HEK293 (cell line): ENCODE measurements at regions not wholly inside any gene's neighbourhood (a gene's known extent, or its start where the extent isn't known, plus 50 kb on each side); places are given as distances from the start of the nearest gene placed in this dataset.

Source experiments
- CTCF ChIA-PET: fragments of 350-600 bp; formaldehyde crosslinking; extraction: SDS; loops from one replicate; lab custom pipeline; 2021; ENCODE audit warnings: antibody characterized with exemption; lab: Yijun Ruan, JAX
- POLR2A ChIA-PET: fragments of 300-600 bp; formaldehyde crosslinking; extraction: SDS; loops from one replicate; lab custom pipeline; 2020; ENCODE audit warnings: antibody characterized with exemption, inconsistent platforms; lab: Yijun Ruan, JAX
- H3K27ac ChIP-seq: fragments of 200-500 bp; sonication (Bioruptor generic); 2 replicates; pipeline ENCODE4 v1.5.1; 2014; ENCODE audit warnings: low read depth, low read length, control low read depth, inconsistent platforms; ENCODE audit errors: extremely low read depth
- H3K36me3 ChIP-seq, 2 experiments: fragments of 200-500 bp in 1 of 2; sonication (Bioruptor generic) in 1 of 2; 1 replicate in 1 of 2; 2 replicates in 1 of 2; pipeline ENCODE4 v1.5.1; 2014 to 2017; ENCODE audit warnings: inconsistent platforms in 2 of 2, low read length in 2 of 2; ENCODE audit not compliant: control insufficient read depth in 2 of 2, insufficient read depth in 1 of 2
- H3K4me1 ChIP-seq: fragments of 200-500 bp; sonication (Bioruptor generic); 2 replicates; pipeline ENCODE4 v1.5.1; 2014; ENCODE audit warnings: mild to moderate bottlenecking, low read length, inconsistent platforms; ENCODE audit not compliant: control insufficient read depth, insufficient read depth
- H3K4me3 ChIP-seq: 2 replicates; pipeline ENCODE4 v1.5.1; 2011; ENCODE audit warnings: low read depth, mild to moderate bottlenecking, control low read depth, low read length, moderate library complexity
- H3K9me3 ChIP-seq: fragments of 200-500 bp; sonication (Bioruptor generic); 2 replicates; pipeline ENCODE4 v1.5.1; 2014; ENCODE audit warnings: low read depth, low read length, inconsistent platforms; ENCODE audit not compliant: control insufficient read depth, insufficient read depth
- ATF2 ChIP-seq: fragments of 450-650 bp; formaldehyde crosslinking; IDR thresholded peaks from 2 replicates; pipeline ENCODE4 v1.5.1; 2016; ENCODE audit warnings: missing biosample characterization, missing genetic modification characterization, low read depth
- FEZF1 ChIP-seq: fragments of 450-650 bp; formaldehyde crosslinking; IDR thresholded peaks from 2 replicates; pipeline ENCODE4 v1.5.1; 2016; ENCODE audit warnings: missing biosample characterization, missing genetic modification characterization
- GLIS2 ChIP-seq: fragments of 450-650 bp; formaldehyde crosslinking; IDR thresholded peaks from 2 replicates; pipeline ENCODE4 v1.5.1; 2016; ENCODE audit warnings: missing biosample characterization, missing genetic modification characterization
- HOXC10 ChIP-seq: sonication (generic); formaldehyde crosslinking; IDR thresholded peaks from 2 replicates; pipeline ENCODE4 v1.8.1; 2023; ENCODE audit warnings: mild to moderate bottlenecking, missing genetic modification reagents
- MYNN ChIP-seq: fragments of 450-650 bp; formaldehyde crosslinking; IDR thresholded peaks from 2 replicates; pipeline ENCODE4 v1.5.1; 2016; ENCODE audit warnings: missing biosample characterization, missing genetic modification characterization, borderline replicate concordance
- OVOL3 ChIP-seq: fragments of 450-650 bp; formaldehyde crosslinking; IDR thresholded peaks from 2 replicates; pipeline ENCODE4 v1.5.1; 2016; ENCODE audit warnings: missing biosample characterization, missing genetic modification characterization
- PRDM6 ChIP-seq: fragments of 450-650 bp; formaldehyde crosslinking; IDR thresholded peaks from 2 replicates; pipeline ENCODE4 v1.5.1; 2017; ENCODE audit warnings: missing biosample characterization, missing genetic modification characterization
- ZBTB20 ChIP-seq: fragments of 450-650 bp; formaldehyde crosslinking; IDR thresholded peaks from 2 replicates; pipeline ENCODE4 v1.5.1; 2016; ENCODE audit warnings: missing biosample characterization, missing genetic modification characterization
- ZFP37 ChIP-seq: fragments of 450-650 bp; formaldehyde crosslinking; IDR thresholded peaks from 2 replicates; pipeline ENCODE4 v1.5.1; 2016; ENCODE audit warnings: missing biosample characterization, missing genetic modification characterization
- ZNF132 ChIP-seq: fragments of 450-650 bp; formaldehyde crosslinking; IDR thresholded peaks from 2 replicates; pipeline ENCODE4 v1.5.1; 2017; ENCODE audit warnings: missing biosample characterization, missing genetic modification characterization, borderline replicate concordance
- ZNF155 ChIP-seq: fragments of 450-650 bp; formaldehyde crosslinking; IDR thresholded peaks from 2 replicates; pipeline ENCODE4 v1.5.1; 2016; ENCODE audit warnings: missing biosample characterization, missing genetic modification characterization
- ZNF157 ChIP-seq: fragments of 450-650 bp; formaldehyde crosslinking; IDR thresholded peaks from 2 replicates; pipeline ENCODE4 v1.5.1; 2016; ENCODE audit warnings: missing biosample characterization, missing genetic modification characterization
- ZNF16 ChIP-seq: fragments of 450-650 bp; formaldehyde crosslinking; IDR thresholded peaks from 2 replicates; pipeline ENCODE4 v1.5.1; 2016; ENCODE audit warnings: low read depth, missing biosample characterization, missing genetic modification characterization
- ZNF19 ChIP-seq: fragments of 450-650 bp; formaldehyde crosslinking; IDR thresholded peaks from 2 replicates; pipeline ENCODE4; 2016; ENCODE audit warnings: missing biosample characterization, missing genetic modification characterization, low read depth
- ZNF221 ChIP-seq: fragments of 450-650 bp; formaldehyde crosslinking; IDR thresholded peaks from 2 replicates; pipeline ENCODE4 v1.5.1; 2017; ENCODE audit warnings: missing biosample characterization, missing genetic modification characterization, borderline replicate concordance
- ZNF311 ChIP-seq: fragments of 450-650 bp; formaldehyde crosslinking; IDR thresholded peaks from 2 replicates; pipeline ENCODE4 v1.5.1; 2017; ENCODE audit warnings: missing biosample characterization, missing genetic modification characterization, borderline replicate concordance
- ZNF335 ChIP-seq: fragments of 450-650 bp; formaldehyde crosslinking; conservative IDR thresholded peaks from 2 replicates; pipeline ENCODE4 v1.5.1; 2016; ENCODE audit warnings: missing biosample characterization, missing genetic modification characterization
- ZNF433 ChIP-seq: fragments of 450-650 bp; formaldehyde crosslinking; IDR thresholded peaks from 2 replicates; pipeline ENCODE4 v1.5.1; 2016; ENCODE audit warnings: missing biosample characterization, missing genetic modification characterization, low read depth
- ZNF449 ChIP-seq: fragments of 450-650 bp; formaldehyde crosslinking; IDR thresholded peaks from 2 replicates; pipeline ENCODE4 v1.5.1; 2017; ENCODE audit warnings: missing biosample characterization, mild to moderate bottlenecking, missing genetic modification characterization, moderate library complexity
- ZNF473 ChIP-seq: fragments of 450-650 bp; formaldehyde crosslinking; IDR thresholded peaks from 2 replicates; pipeline ENCODE4 v1.5.1; 2017; ENCODE audit warnings: missing biosample characterization, missing genetic modification characterization
- ZNF530 ChIP-seq: fragments of 450-650 bp; formaldehyde crosslinking; IDR thresholded peaks from 2 replicates; pipeline ENCODE4 v1.5.1; 2016; ENCODE audit warnings: low read depth, missing biosample characterization, missing genetic modification characterization
- ZNF654 ChIP-seq: fragments of 450-650 bp; formaldehyde crosslinking; IDR thresholded peaks from 2 replicates; pipeline ENCODE4 v1.5.1; 2016; ENCODE audit warnings: low read depth, missing biosample characterization, missing genetic modification characterization
- ZNF707 ChIP-seq: fragments of 450-650 bp; formaldehyde crosslinking; IDR thresholded peaks from 2 replicates; pipeline ENCODE4 v1.5.1; 2016; ENCODE audit warnings: missing biosample characterization, missing genetic modification characterization
- ZNF837 ChIP-seq: fragments of 450-650 bp; formaldehyde crosslinking; IDR thresholded peaks from 2 replicates; pipeline ENCODE4 v1.5.1; 2016; ENCODE audit warnings: missing biosample characterization, missing genetic modification characterization
- ZNF843 ChIP-seq: fragments of 450-650 bp; formaldehyde crosslinking; IDR thresholded peaks from 2 replicates; pipeline ENCODE4 v1.5.1; 2016; ENCODE audit warnings: missing biosample characterization, missing genetic modification characterization

DNA sequence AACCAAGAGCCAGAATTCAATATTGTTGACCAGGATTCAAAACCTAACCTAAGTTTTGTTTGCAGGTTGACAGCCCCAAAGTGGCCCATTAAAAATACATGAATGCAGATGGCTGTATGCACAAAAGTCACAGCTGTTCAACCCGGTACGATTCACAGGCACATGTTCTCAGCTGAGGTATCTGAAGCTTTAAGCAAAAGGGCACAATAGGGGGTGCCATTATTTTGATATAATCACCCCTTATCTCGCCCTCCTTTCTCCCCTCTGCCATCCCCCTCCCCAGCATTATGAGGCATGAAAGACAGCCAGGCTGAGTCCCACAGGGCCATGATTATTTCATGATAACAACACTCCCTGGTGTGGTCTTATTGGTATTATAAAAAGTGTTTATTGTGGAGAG lies 264.9 kb downstream of the EBLN2 start:
- Histone ChIP-seq H3K4me1 (peaks cover 4% of the 10 kb centered on the region), H3K27ac (no peak overlapping the region), H3K4me3 (no peak overlapping the region), H3K9me3 (no peaks in the 10 kb centered on the region), H3K36me3 (no peaks in the 10 kb centered on the region)
- CTCF ChIA-PET: interaction anchor here (0.5 kb wide), 1 partner anchor 17 kb away, joined by 8 read pairs; no protein-coding TSS in a partner anchor
- POLR2A ChIA-PET: no interaction called here
- TF ChIP-seq ZNF155 (no peak), ZBTB20 (tag by site-specific recombination) (no peak), ZNF707 (no peak), ZNF530 (tag by site-specific recombination) (no peak), FEZF1 (tag by site-specific recombination) (no peak), ZNF157 (tag by site-specific recombination) (no peak), OVOL3 (tag by site-specific recombination) (no peak), ZFP37 (no peak)
- TF ChIP-seq, all 188 proteins: peak for 0

GRCh38 chr3:73327052-73327451 lies 265.6 kb downstream of the EBLN2 start:
- ChIA-PET POLR2A (no interaction called here), CTCF (interaction anchor here (1.2 kb wide), 1 partner anchor 105 kb away, joined by 7 read pairs; no protein-coding TSS in a partner anchor)
- no peak overlapping the region for H3K27ac ChIP-seq
- H3K36me3 ChIP-seq: no peaks in the 10 kb centered on the region
- no peak for TF ChIP-seq ZNF335 (tag by site-specific recombination)
- TF ChIP-seq PRDM6 (tag by site-specific recombination): no peak
- TF ChIP-seq ZNF433: no peak
- TF ChIP-seq ZNF311 (tag by site-specific recombination): no peak
- TF ChIP-seq ZNF449 (tag by site-specific recombination): no peak
- TF ChIP-seq ZNF19 (tag by site-specific recombination): no peak
- no peak for TF ChIP-seq ZNF221 (tag by site-specific recombination)
- no peak for TF ChIP-seq MYNN
- no peak for TF ChIP-seq ATF2 (tag by site-specific recombination)
- TF ChIP-seq ZNF654 (tag by site-specific recombination): no peak
- no peak for TF ChIP-seq GLIS2 (tag by site-specific recombination)
- no peak for TF ChIP-seq ZNF837
- no peak for TF ChIP-seq ZNF473 (tag by site-specific recombination)
- no peak for TF ChIP-seq OVOL3 (tag by site-specific recombination)
- TF ChIP-seq ZNF132 (tag by site-specific recombination): no peak
- no peak for TF ChIP-seq ZNF843 (tag by site-specific recombination)
- no peak for TF ChIP-seq HOXC10 (CRISPR knock-in tag)
- TF ChIP-seq ZNF16: no peak
- H3K4me3 ChIP-seq: no peak overlapping the region
- no peaks in the 10 kb centered on the region for H3K9me3 ChIP-seq
- H3K4me1 ChIP-seq: peaks cover 4% of the 10 kb centered on the region
